ENCODE measurements at regions not wholly inside any gene's neighbourhood (a gene's known extent, or its start where the extent isn't known, plus 50 kb on each side); places are given as distances from the start of the nearest gene placed in this dataset.

- H3K36me3 ChIP-seq, result no peaks in the 10 kb centered on the region
- WGBS, 5 donors, result 92 to 98% (median 93%) methylated on average over 4 of the region's 4 CpGs
- no peak for DNase-seq
- intact Hi-C loops (cut with DNase I; ENCODE audit: low total_unique reads), result no loop called here
- TF ChIP-seq POLR2A (IDR thresholded peaks at IDR 0.05) (no peak), POLR2AphosphoS5 (IDR thresholded peaks at IDR 0.05) (no peak), CTCF (IDR thresholded peaks at IDR 0.05 in 8 of 11, conservative IDR thresholded peaks at IDR 0.05 in 3 of 11) (no peak)
- H3K27me3 ChIP-seq (replicated peaks in 1 of 7), result no peaks in the 10 kb centered on the region
- no peaks in the 10 kb centered on the region for H3K4me1 ChIP-seq
- no peaks in the 10 kb centered on the region for H3K9me3 ChIP-seq
- no peak overlapping the region for H3K4me3 ChIP-seq
- no peak overlapping the region for H3K27ac ChIP-seq
Measured at GRCh38 chr1:58405660-58406059, 140.9 kb downstream of the OMA1 start.

- TF ChIP-seq POLR2AphosphoS5 (IDR thresholded peaks at IDR 0.05) (no peak), CTCF (IDR thresholded peaks at IDR 0.05 in 8 of 11, conservative IDR thresholded peaks at IDR 0.05 in 3 of 11) (no peak), POLR2A (IDR thresholded peaks at IDR 0.05) (no peak)
- H3K27me3 ChIP-seq (replicated peaks in 1 of 7), result no peaks in the 10 kb centered on the region
- 80 to 96% (median 85%) methylated on average over 1 of the region's 1 CpG for WGBS, 5 donors
- H3K9me3 ChIP-seq, result no peaks in the 10 kb centered on the region
- no peak overlapping the region for H3K4me3 ChIP-seq
- intact Hi-C loops (cut with DNase I; ENCODE audit: low total_unique reads), result no loop called here
- H3K36me3 ChIP-seq, result no peaks in the 10 kb centered on the region
- H3K27ac ChIP-seq, result no peak overlapping the region
- DNase-seq, result no peak
- no peaks in the 10 kb centered on the region for H3K4me1 ChIP-seq
Measured at GRCh38 chr1:58403894-58404293, 142.6 kb downstream of the OMA1 start.

DNA sequence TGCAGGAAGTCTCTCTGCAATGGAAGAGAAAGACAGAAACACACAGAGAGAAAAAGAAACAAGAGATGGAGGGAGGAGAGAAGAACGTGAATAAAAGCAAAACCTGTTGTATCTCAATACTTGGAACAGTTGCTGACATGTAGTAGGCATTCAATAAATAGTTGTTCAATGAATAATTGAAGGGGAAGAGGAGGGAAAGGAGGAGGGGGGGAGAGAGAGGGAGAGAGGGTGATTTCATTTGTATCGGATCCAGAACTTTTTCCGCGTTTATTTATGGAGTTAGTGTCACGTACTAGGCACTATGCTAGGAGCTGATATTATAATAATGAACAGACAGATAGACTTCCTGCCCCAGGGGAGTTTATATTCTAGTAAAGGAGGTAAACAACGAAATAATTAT is 144.1 kb downstream of the OMA1 start:
- H3K27me3 ChIP-seq (replicated peaks in 1 of 7), result no peaks in the 10 kb centered on the region
- WGBS, 5 donors, result 63 to 79% (median 76%) methylated on average over 6 of the region's 6 CpGs
- no peak overlapping the region for H3K4me3 ChIP-seq
- H3K4me1 ChIP-seq, result no peaks in the 10 kb centered on the region
- H3K9me3 ChIP-seq, result no peaks in the 10 kb centered on the region
- TF ChIP-seq POLR2A (IDR thresholded peaks at IDR 0.05), result no peak
- TF ChIP-seq CTCF (IDR thresholded peaks at IDR 0.05 in 8 of 11, conservative IDR thresholded peaks at IDR 0.05 in 3 of 11), result no peak
- TF ChIP-seq POLR2AphosphoS5 (IDR thresholded peaks at IDR 0.05), result no peak
- intact Hi-C loops (cut with DNase I; ENCODE audit: low total_unique reads), result no loop called here
- no peak for DNase-seq
- no peak overlapping the region for H3K27ac ChIP-seq
- no peaks in the 10 kb centered on the region for H3K36me3 ChIP-seq

- no peaks in the 10 kb centered on the region for H3K4me1 ChIP-seq
- no peaks in the 10 kb centered on the region for H3K36me3 ChIP-seq
- no peak overlapping the region for H3K27ac ChIP-seq
- TF ChIP-seq POLR2AphosphoS5 (IDR thresholded peaks at IDR 0.05), result no peak
- TF ChIP-seq POLR2A (IDR thresholded peaks at IDR 0.05), result no peak
- no peak for TF ChIP-seq CTCF (IDR thresholded peaks at IDR 0.05 in 8 of 11, conservative IDR thresholded peaks at IDR 0.05 in 3 of 11)
- intact Hi-C loops (cut with DNase I; ENCODE audit: low total_unique reads), result no loop called here
- H3K27me3 ChIP-seq (replicated peaks in 1 of 7), result no peaks in the 10 kb centered on the region
- 67 to 83% (median 72%) methylated on average over 6 of the region's 6 CpGs for WGBS, 5 donors
- DNase-seq, result no peak
- no peak overlapping the region for H3K4me3 ChIP-seq
- H3K9me3 ChIP-seq, result no peaks in the 10 kb centered on the region
Measured at GRCh38 chr1:58401991-58402390, 144.5 kb downstream of the OMA1 start.

Data from spleen (tissue), 11 donors.